Thyroid gland (tissue), 4 donors: ENCODE measurements at regions not wholly inside any gene's neighbourhood (a gene's known extent, or its start where the extent isn't known, plus 50 kb on each side); places are given as distances from the start of the nearest gene placed in this dataset.

Experiments
- DNase-seq, 2 donors: peaks; one replicate each; pipeline ENCODE4 v3.0.0-alpha.2; 2019
- H3K27ac ChIP-seq, 3 donors: fragments of 200-600 bp; sonication (generic); 1 replicate in 2 of 3; 2 replicates in 1 of 3; pipeline ENCODE4 v1.5.1; 2016 to 2019; ENCODE audit warnings: mild to moderate bottlenecking in 1 of 3, moderate library complexity in 1 of 3
- H3K27me3 ChIP-seq: fragments of 200-600 bp; sonication (generic); one replicate; pipeline ENCODE4 v1.5.1; 2019
- H3K36me3 ChIP-seq, 2 donors: fragments of 200-600 bp; sonication (generic); one replicate each; pipeline ENCODE4 v1.5.1; 2016 to 2019
- H3K4me1 ChIP-seq, 2 donors: fragments of 200-600 bp; sonication (generic); one replicate each; pipeline ENCODE4 v1.5.1; 2017 to 2019
- H3K4me3 ChIP-seq, 3 donors: fragments of 200-600 bp; sonication (generic); replicated peaks in 1 of 3; 1 replicate in 2 of 3; 2 replicates in 1 of 3; pipeline ENCODE4 v1.5.1; 2016; ENCODE audit warnings: mild to moderate bottlenecking in 1 of 3
- H3K9me3 ChIP-seq: fragments of 200-600 bp; sonication (generic); one replicate; pipeline ENCODE4 v1.5.1; 2017
- POLR2A ChIP-seq, 2 donors: fragments of 450-650 bp; IDR thresholded peaks; one replicate each; pipeline ENCODE4 v1.6.1; 2017; ENCODE audit warnings: antibody characterized with exemption in 2 of 2, mild to moderate bottlenecking in 2 of 2, moderate library complexity in 1 of 2
- WGBS, 2 donors: methylation state at CpG; one replicate each; pipeline ENCODE4 v1.1.5; 2017; 5-methylcytosine and 5-hydroxymethylcytosine counted together
- intact Hi-C: fragments of 100-400 bp; cut with DNase I; formaldehyde crosslinking; loops from one replicate; pipeline ENCODE4 v1.15.1; 2023
- TF ChIP-seq, protein P1 (sequence below), 6 experiments: fragments of 200-600 bp in 3 of 6; fragments of 450-650 bp in 3 of 6; sonication (generic) in 3 of 6; IDR thresholded peaks; one replicate each; pipeline ENCODE4 v1.5.1; 2016 to 2019; ENCODE audit warnings: antibody characterized with exemption in 6 of 6, mild to moderate bottlenecking in 2 of 6, inconsistent platforms in 1 of 6, moderate library complexity in 1 of 6

DNA sequence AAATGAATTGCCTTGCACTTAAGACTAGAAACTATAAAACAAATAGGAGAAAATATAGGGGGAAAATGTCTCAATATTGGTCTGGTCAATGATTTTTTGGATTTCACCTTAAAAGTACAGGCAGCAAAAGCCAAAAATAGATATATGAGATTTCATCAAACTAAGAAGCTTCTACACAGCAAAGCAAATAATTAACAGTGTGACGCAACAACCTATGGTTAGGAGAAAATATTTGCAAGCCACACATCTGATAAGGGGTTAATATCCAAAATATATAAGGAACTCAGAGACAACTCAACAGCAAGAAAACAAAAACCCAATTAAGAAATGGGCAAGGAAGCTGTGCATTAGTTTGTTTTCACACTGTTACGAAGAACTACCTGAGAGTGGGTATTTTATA is 89.1 kb downstream of the MAIP1 start:
- H3K36me3 ChIP-seq, result no peaks in the 10 kb centered on the region
- intact Hi-C loops, result no loop called here
- H3K9me3 ChIP-seq, result no peaks in the 10 kb centered on the region
- no peak for TF ChIP-seq POLR2A (IDR thresholded peaks at IDR 0.05)
- TF ChIP-seq, protein P1, sequence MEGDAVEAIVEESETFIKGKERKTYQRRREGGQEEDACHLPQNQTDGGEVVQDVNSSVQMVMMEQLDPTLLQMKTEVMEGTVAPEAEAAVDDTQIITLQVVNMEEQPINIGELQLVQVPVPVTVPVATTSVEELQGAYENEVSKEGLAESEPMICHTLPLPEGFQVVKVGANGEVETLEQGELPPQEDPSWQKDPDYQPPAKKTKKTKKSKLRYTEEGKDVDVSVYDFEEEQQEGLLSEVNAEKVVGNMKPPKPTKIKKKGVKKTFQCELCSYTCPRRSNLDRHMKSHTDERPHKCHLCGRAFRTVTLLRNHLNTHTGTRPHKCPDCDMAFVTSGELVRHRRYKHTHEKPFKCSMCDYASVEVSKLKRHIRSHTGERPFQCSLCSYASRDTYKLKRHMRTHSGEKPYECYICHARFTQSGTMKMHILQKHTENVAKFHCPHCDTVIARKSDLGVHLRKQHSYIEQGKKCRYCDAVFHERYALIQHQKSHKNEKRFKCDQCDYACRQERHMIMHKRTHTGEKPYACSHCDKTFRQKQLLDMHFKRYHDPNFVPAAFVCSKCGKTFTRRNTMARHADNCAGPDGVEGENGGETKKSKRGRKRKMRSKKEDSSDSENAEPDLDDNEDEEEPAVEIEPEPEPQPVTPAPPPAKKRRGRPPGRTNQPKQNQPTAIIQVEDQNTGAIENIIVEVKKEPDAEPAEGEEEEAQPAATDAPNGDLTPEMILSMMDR (IDR thresholded peaks at IDR 0.05), result no peak
- H3K27ac ChIP-seq, result no peak overlapping the region
- 94 to 97% methylated on average over 2 of the region's 2 CpGs for WGBS, 2 donors
- no peak overlapping the region for H3K4me3 ChIP-seq
- no peaks in the 10 kb centered on the region for H3K4me1 ChIP-seq
- DNase-seq, result no peak
- no peaks in the 10 kb centered on the region for H3K27me3 ChIP-seq

GRCh38 chr2:200048421-200048820 is 93.0 kb downstream of the MAIP1 start:
- intact Hi-C loops, result no loop called here
- WGBS, 2 donors, result 69 to 80% methylated on average over 5 of the region's 5 CpGs
- H3K4me1 ChIP-seq, result no peaks in the 10 kb centered on the region

DNA sequence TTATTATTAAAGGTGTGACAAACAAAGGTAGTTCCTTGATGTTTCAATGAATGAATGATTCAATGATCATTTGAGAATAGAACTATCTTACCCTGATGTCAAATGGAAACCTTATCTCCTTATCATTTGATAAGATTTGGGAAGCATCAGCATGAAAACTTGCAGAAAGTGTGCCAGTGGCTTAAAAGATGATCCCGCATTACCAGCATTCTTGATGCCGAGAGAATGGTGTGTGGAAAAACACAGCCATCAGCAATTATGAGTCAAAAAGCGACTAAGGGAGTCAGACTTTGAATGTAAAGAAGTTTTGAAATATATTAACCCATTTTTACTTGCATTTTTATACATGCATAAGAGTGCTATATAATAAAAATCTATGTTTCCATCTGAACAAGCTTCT is 93.7 kb downstream of the MAIP1 start:
- Histone ChIP-seq H3K27me3 (no peaks in the 10 kb centered on the region), H3K27ac (no peak overlapping the region), H3K36me3 (no peaks in the 10 kb centered on the region), H3K4me3 (no peak overlapping the region), H3K9me3 (no peaks in the 10 kb centered on the region), H3K4me1 (no peaks in the 10 kb centered on the region)
- no peak for DNase-seq
- intact Hi-C loops, result no loop called here
- 75 to 87% methylated on average over 3 of the region's 3 CpGs for WGBS, 2 donors
- TF ChIP-seq POLR2A (IDR thresholded peaks at IDR 0.05), result no peak
- TF ChIP-seq, protein P1 (IDR thresholded peaks at IDR 0.05), result no peak

More at GRCh38 chr2:200048421-200048820, 93.0 kb downstream of the MAIP1 start:
- no peak for DNase-seq
- Histone ChIP-seq H3K27ac (no peak overlapping the region), H3K36me3 (no peaks in the 10 kb centered on the region), H3K4me3 (no peak overlapping the region), H3K9me3 (no peaks in the 10 kb centered on the region), H3K27me3 (no peaks in the 10 kb centered on the region)
- no peak for TF ChIP-seq POLR2A (IDR thresholded peaks at IDR 0.05)
- TF ChIP-seq, protein P1 (IDR thresholded peaks at IDR 0.05), result no peak

DNA sequence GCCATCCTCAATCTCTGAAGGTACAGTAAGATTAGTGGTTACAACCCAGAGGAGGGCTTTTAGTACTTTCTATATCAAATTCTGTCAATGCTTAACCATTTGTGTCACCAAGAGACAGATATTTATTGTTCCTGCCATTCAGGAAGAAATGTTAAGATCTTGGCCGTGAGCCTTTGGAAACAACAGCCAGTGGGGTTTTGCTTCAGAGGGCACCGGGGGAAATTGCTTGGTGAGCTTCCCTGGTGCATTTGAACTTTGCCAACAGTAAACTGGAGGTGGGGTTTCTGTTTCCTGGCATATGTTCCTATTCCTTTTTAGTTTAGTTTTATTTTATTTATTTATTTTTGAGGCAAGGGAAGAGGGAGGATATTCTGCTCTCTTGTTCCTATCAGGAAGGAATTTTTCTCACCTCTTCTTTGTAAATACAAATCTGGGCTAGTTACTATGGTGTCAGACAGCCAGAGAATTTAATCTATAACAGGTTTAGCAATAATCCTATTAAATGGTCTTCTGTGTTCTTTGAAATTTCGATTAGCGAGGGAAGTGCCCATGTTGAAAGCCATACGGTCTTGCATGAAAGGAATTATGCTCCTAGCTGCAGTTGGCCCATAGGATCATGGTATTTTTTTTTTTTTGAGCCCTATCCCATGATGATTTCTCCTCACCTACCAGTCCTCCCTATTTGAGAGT is 95.7 kb downstream of the MAIP1 start:
- DNase-seq, result peak in 1 of 2 donors; percentile 25
- H3K9me3 ChIP-seq, result no peaks in the 10 kb centered on the region
- TF ChIP-seq, protein P1 (IDR thresholded peaks at IDR 0.05), result no peak
- TF ChIP-seq POLR2A (IDR thresholded peaks at IDR 0.05), result no peak
- H3K27me3 ChIP-seq, result no peaks in the 10 kb centered on the region
- H3K4me3 ChIP-seq, result no peak overlapping the region
- no peak overlapping the region for H3K27ac ChIP-seq
- no peaks in the 10 kb centered on the region for H3K36me3 ChIP-seq
- intact Hi-C loops, result no loop called here
- 60 to 77% methylated on average over 5 of the region's 5 CpGs for WGBS, 2 donors
- no peaks in the 10 kb centered on the region for H3K4me1 ChIP-seq

DNA sequence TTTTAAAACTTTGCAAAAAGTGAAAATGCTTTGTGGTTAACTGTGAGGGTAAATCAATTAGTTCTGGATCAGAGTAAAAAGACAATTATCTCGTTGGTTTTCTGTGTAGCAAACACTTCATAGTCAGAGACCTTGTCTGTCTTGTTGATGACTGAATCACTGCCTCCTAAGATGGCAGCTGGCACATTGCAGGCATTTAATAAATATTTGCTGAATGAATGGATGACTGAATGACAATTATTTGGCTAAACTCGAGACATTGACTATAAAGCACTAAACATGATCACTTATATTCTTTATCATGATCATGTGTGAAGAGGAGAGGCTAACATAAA is 96.2 kb downstream of the MAIP1 start:
- no peaks in the 10 kb centered on the region for H3K4me1 ChIP-seq
- DNase-seq, result no peak
- H3K36me3 ChIP-seq, result no peaks in the 10 kb centered on the region
- WGBS, 2 donors, result 81 to 88% methylated on average over 2 of the region's 2 CpGs
- H3K27ac ChIP-seq, result no peak overlapping the region
- intact Hi-C loops, result no loop called here
- no peak overlapping the region for H3K4me3 ChIP-seq
- TF ChIP-seq POLR2A (IDR thresholded peaks at IDR 0.05), result no peak
- TF ChIP-seq, protein P1 (IDR thresholded peaks at IDR 0.05), result no peak
- H3K9me3 ChIP-seq, result no peaks in the 10 kb centered on the region
- no peaks in the 10 kb centered on the region for H3K27me3 ChIP-seq
